Neural progenitor cell (in vitro differentiated cells): ENCODE measurements at regions not wholly inside any gene's neighbourhood (a gene's known extent, or its start where the extent isn't known, plus 50 kb on each side); places are given as distances from the start of the nearest gene placed in this dataset.

Experiments
- DNase-seq: peaks from one replicate; pipeline ENCODE4 v3.0.0-alpha.2; 2016; ENCODE audit warnings: low spot score
- H2AFZ ChIP-seq: fragments of 200-600 bp; sonication (generic); replicated peaks from 2 replicates; pipeline ENCODE4 v1.6.1; 2016; ENCODE audit warnings: antibody characterized with exemption
- H3F3A ChIP-seq: fragments of 200-600 bp; sonication (generic); 2 replicates; pipeline ENCODE4 v1.6.1; 2016; ENCODE audit warnings: antibody characterized with exemption, low read depth
- H3K27ac ChIP-seq: fragments of 200-600 bp; sonication (generic); 2 replicates; pipeline ENCODE4 v1.5.1; 2016; ENCODE audit warnings: mild to moderate bottlenecking
- H3K27me3 ChIP-seq: fragments of 200-600 bp; sonication (generic); 2 replicates; pipeline ENCODE4 v1.6.1; 2016; ENCODE audit warnings: mild to moderate bottlenecking, moderate library complexity
- H3K36me3 ChIP-seq: fragments of 200-600 bp; sonication (generic); 2 replicates; pipeline ENCODE4 v1.5.1; 2016
- H3K4me1 ChIP-seq: fragments of 200-600 bp; sonication (generic); 2 replicates; pipeline ENCODE4 v1.6.1; 2016; ENCODE audit warnings: mixed run types
- H3K4me2 ChIP-seq: fragments of 200-600 bp; sonication (generic); 2 replicates; pipeline ENCODE4 v1.6.1; 2016
- H3K4me3 ChIP-seq: fragments of 200-600 bp; sonication (generic); 2 replicates; pipeline ENCODE4 v1.5.1; 2016
- H3K79me2 ChIP-seq: fragments of 200-600 bp; sonication (generic); 2 replicates; pipeline ENCODE4 v1.6.1; 2016; ENCODE audit warnings: low read depth
- H3K9ac ChIP-seq: fragments of 200-600 bp; sonication (generic); 2 replicates; pipeline ENCODE4 v1.6.1; 2016
- H3K9me3 ChIP-seq: fragments of 200-600 bp; sonication (generic); 2 replicates; pipeline ENCODE4 v1.5.1; 2016; ENCODE audit warnings: low read depth
- H4K20me1 ChIP-seq: fragments of 200-600 bp; sonication (generic); 2 replicates; pipeline ENCODE4 v1.6.1; 2016; ENCODE audit warnings: low read depth
- H3K27ac Mint-ChIP-seq: 3 replicates; pipeline ENCODE4 v1.8.0; 2021; ENCODE audit warnings: mixed read lengths
- H3K27me3 Mint-ChIP-seq: 2 replicates; pipeline ENCODE4 v1.8.0; 2022; ENCODE audit warnings: low read depth, mild to moderate bottlenecking, inconsistent platforms, moderate library complexity, mixed read lengths; ENCODE audit not compliant: insufficient read depth
- H3K36me3 Mint-ChIP-seq: 3 replicates; pipeline ENCODE4 v1.8.0; 2021; ENCODE audit warnings: mixed read lengths
- H3K4me1 Mint-ChIP-seq: 3 replicates; pipeline ENCODE4 v1.8.0; 2021; ENCODE audit warnings: mixed read lengths
- H3K4me3 Mint-ChIP-seq: 3 replicates; pipeline ENCODE4 v1.8.0; 2021; ENCODE audit warnings: mild to moderate bottlenecking, moderate library complexity, mixed read lengths
- H3K9me3 Mint-ChIP-seq: 3 replicates; pipeline ENCODE4 v1.8.0; 2020; ENCODE audit warnings: mixed read lengths
- EZH2 ChIP-seq: fragments of 200-600 bp; sonication (generic); IDR thresholded peaks from 2 replicates; pipeline ENCODE4 v1.6.1; 2017; ENCODE audit warnings: antibody characterized with exemption, mild to moderate bottlenecking, moderate library complexity
- EZH2phosphoT487 ChIP-seq: fragments of 200-600 bp; sonication (generic); IDR thresholded peaks from 2 replicates; pipeline ENCODE4 v1.6.1; 2017; ENCODE audit warnings: antibody characterized with exemption
- TF ChIP-seq, protein P1 (sequence below): fragments of 200-600 bp; sonication (generic); IDR thresholded peaks from 2 replicates; pipeline ENCODE4 v1.5.1; 2017; ENCODE audit warnings: antibody characterized with exemption, mild to moderate bottlenecking

DNA sequence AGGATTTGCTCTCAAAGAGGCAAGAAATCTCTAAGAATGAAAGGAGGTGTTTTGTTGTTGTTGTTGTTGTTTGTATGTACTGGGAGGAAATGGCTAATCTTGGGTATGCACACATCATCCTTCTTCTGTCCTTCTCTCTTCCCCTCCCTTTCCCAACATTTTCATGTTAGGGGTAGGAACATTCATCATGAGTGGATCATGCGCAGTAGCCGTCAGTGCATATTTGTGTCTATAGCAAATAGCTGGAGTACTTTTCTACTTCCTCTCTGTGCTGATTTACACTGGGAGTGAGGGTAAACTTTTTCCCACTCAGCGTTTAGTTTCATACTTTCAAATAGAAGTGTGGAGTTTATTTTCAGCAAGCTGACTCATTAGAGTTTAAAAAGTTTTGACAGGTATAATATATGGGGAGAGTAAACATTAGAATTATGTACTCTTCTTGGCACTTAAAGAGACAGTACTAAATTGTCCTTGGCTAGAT is 80.5 kb upstream of the PRKG1 start:
- no peak overlapping the region for H3K27ac ChIP-seq
- no peaks in the 10 kb centered on the region for H3K79me2 ChIP-seq
- H3K9me3 ChIP-seq: no peaks in the 10 kb centered on the region
- Mint-ChIP-seq H3K4me1 (peaks cover 15% of the 10 kb centered on the region), H3K36me3 (no peaks in the 10 kb centered on the region), H3K27me3 (peaks cover 29% of the 10 kb centered on the region), H3K9me3 (no peaks in the 10 kb centered on the region), H3K4me3 (peak overlapping the region; percentile 22), H3K27ac (no peak overlapping the region)
- DNase-seq: no peak
- H3K27me3 ChIP-seq: peaks cover 52% of the 10 kb centered on the region
- H3K4me2 ChIP-seq: peak overlapping the region; percentile 7
- no peak overlapping the region for H3K4me3 ChIP-seq
- peaks cover 16% of the 10 kb centered on the region for H3F3A ChIP-seq
- H2AFZ ChIP-seq: no peak overlapping the region
- no peaks in the 10 kb centered on the region for H3K36me3 ChIP-seq
- peaks cover 8% of the 10 kb centered on the region for H4K20me1 ChIP-seq
- H3K9ac ChIP-seq: no peak overlapping the region
- H3K4me1 ChIP-seq: peaks cover 17% of the 10 kb centered on the region
- no peak for TF ChIP-seq EZH2
- TF ChIP-seq EZH2phosphoT487: no peak
- TF ChIP-seq, protein P1, sequence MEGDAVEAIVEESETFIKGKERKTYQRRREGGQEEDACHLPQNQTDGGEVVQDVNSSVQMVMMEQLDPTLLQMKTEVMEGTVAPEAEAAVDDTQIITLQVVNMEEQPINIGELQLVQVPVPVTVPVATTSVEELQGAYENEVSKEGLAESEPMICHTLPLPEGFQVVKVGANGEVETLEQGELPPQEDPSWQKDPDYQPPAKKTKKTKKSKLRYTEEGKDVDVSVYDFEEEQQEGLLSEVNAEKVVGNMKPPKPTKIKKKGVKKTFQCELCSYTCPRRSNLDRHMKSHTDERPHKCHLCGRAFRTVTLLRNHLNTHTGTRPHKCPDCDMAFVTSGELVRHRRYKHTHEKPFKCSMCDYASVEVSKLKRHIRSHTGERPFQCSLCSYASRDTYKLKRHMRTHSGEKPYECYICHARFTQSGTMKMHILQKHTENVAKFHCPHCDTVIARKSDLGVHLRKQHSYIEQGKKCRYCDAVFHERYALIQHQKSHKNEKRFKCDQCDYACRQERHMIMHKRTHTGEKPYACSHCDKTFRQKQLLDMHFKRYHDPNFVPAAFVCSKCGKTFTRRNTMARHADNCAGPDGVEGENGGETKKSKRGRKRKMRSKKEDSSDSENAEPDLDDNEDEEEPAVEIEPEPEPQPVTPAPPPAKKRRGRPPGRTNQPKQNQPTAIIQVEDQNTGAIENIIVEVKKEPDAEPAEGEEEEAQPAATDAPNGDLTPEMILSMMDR: no peak

DNA sequence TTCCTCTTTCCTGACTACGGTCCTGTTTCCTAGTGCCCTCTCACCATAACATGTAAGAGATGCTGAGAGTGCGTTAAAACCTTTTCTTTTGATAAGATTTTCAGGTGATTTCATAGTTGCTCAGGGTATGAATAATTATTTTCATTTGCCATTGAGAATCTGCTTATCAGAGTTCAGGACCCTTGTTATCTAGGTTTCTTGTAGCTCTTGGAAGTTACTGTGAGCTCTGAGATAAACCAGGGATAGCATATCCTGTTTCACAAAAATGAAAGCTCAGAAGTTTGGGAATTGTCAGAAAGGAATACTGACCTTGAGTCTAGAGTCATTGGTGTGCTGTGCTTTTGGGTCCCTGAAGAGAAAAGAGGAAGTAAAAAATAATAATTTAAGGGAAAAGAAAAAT is 76.8 kb upstream of the PRKG1 start:
- H3K4me1 ChIP-seq: peaks cover 9% of the 10 kb centered on the region
- H3K9me3 Mint-ChIP-seq: no peaks in the 10 kb centered on the region
- no peak for DNase-seq
- H3K79me2 ChIP-seq: no peaks in the 10 kb centered on the region
- H3K27ac Mint-ChIP-seq: no peak overlapping the region
- H3K4me3 ChIP-seq: no peak overlapping the region
- peaks cover 11% of the 10 kb centered on the region for H3K4me1 Mint-ChIP-seq
- no peak overlapping the region for H2AFZ ChIP-seq
- no peaks in the 10 kb centered on the region for H3K36me3 ChIP-seq
- no peak overlapping the region for H3K4me3 Mint-ChIP-seq
- no peaks in the 10 kb centered on the region for H3K9me3 ChIP-seq
- no peak overlapping the region for H3K27ac ChIP-seq
- no peaks in the 10 kb centered on the region for H3K36me3 Mint-ChIP-seq
- H3K4me2 ChIP-seq: no peak overlapping the region
- H4K20me1 ChIP-seq: peaks cover 8% of the 10 kb centered on the region
- H3F3A ChIP-seq: peaks cover 1% of the 10 kb centered on the region
- TF ChIP-seq EZH2phosphoT487 (no peak), EZH2 (no peak)
- TF ChIP-seq, protein P1: no peak
- peaks cover 12% of the 10 kb centered on the region for H3K27me3 Mint-ChIP-seq
- no peak overlapping the region for H3K9ac ChIP-seq
- peaks cover 16% of the 10 kb centered on the region for H3K27me3 ChIP-seq

DNA sequence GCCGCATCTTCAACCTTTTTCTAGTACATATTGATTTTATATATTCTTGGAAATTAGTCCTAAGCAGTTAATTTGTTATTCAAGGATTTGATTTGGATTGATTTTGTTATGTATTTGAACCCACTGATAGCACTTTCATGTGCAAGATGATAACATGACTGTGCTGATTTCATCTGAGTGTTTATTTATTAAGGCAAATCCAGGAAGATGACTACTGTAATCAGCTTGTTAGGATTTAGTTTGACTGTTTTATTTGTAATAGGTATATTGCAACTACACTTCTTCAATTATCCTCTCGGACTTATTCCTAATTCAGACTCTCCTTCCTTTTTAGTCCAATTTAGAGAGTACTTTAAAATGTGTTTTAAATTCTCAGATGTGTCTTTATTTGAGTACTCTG is 75.1 kb upstream of the PRKG1 start:
- Histone ChIP-seq H3K36me3 (no peaks in the 10 kb centered on the region), H3K27ac (no peak overlapping the region), H2AFZ (no peak overlapping the region), H3K79me2 (no peaks in the 10 kb centered on the region), H4K20me1 (no peaks in the 10 kb centered on the region), H3K4me3 (no peak overlapping the region), H3K9ac (no peak overlapping the region), H3K27me3 (no peaks in the 10 kb centered on the region), H3K4me2 (no peak overlapping the region), H3K4me1 (peaks cover 4% of the 10 kb centered on the region), H3F3A (peaks cover 5% of the 10 kb centered on the region), H3K9me3 (no peaks in the 10 kb centered on the region)
- DNase-seq: no peak
- Mint-ChIP-seq H3K4me3 (no peak overlapping the region), H3K27me3 (no peaks in the 10 kb centered on the region), H3K27ac (no peak overlapping the region), H3K36me3 (no peaks in the 10 kb centered on the region), H3K4me1 (peaks cover 8% of the 10 kb centered on the region), H3K9me3 (no peaks in the 10 kb centered on the region)
- TF ChIP-seq, protein P1: no peak
- TF ChIP-seq EZH2phosphoT487: no peak
- TF ChIP-seq EZH2: no peak
